DND-41 (cell line): ENCODE measurements at regions not wholly inside any gene's neighbourhood (a gene's known extent, or its start where the extent isn't known, plus 50 kb on each side); places are given as distances from the start of the nearest gene placed in this dataset.

ENCODE experiments used
- CTCF ChIP-seq: IDR thresholded peaks from 2 replicates; pipeline ENCODE4 v1.5.1; 2012; ENCODE audit warnings: borderline replicate concordance, low read length, moderate library complexity, mild to moderate bottlenecking; ENCODE audit not compliant: poor library complexity, severe bottlenecking; ENCODE audit errors: extremely low read depth
- EZH2 ChIP-seq: IDR thresholded peaks from 3 replicates; pipeline ENCODE4 v1.6.1; 2012; ENCODE audit warnings: borderline replicate concordance, low read depth, mild to moderate bottlenecking, moderate library complexity, low read length, inconsistent platforms; ENCODE audit not compliant: severe bottlenecking

- TF ChIP-seq CTCF: no peak
- no peak for TF ChIP-seq EZH2
These were observed 566.6 kb upstream of the CDH8 start for GRCh38 chr16:62602790-62603189.
